GM19099 (cell line): ENCODE measurements at regions not wholly inside any gene's neighbourhood (a gene's known extent, or its start where the extent isn't known, plus 50 kb on each side); places are given as distances from the start of the nearest gene placed in this dataset.

Experiments used
- POLR2A ChIP-seq: IDR thresholded peaks from 3 replicates; pipeline ENCODE4 v1.6.1; 2011; ENCODE audit warnings: low read depth; ENCODE audit not compliant: insufficient read length; ENCODE audit errors: extremely low read depth

DNA sequence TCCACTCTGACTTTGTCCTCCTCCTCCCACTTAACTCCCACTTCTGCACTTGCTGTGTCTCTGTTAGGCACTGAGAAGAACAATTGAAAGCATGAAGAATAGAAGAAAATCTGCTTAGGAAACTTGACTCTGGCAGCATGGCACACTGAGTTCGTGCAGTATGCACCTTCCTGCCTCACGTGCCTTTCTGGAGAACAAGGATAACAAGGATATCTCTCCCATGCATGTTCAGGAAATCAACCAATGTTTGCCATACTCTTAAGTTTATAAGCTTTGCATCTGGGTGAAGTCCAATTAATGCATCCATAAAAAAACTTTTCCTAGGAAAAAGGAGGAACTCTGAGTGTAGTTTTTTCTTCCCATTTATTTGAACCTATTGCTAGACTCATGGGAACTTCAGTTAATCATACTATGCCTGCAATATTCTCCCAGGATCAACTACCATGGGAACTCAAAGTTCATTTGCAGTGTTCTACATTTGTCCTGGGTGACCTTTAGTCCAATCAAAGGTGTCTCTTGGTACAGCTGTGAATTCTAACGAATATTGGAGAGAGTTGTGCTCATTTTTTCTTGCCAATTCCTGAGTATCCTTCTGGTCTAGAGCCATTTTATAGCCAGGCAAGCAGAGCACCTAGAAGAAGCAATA is 227.0 kb downstream of the ENC1 start:
- TF ChIP-seq POLR2A = no peak

DNA sequence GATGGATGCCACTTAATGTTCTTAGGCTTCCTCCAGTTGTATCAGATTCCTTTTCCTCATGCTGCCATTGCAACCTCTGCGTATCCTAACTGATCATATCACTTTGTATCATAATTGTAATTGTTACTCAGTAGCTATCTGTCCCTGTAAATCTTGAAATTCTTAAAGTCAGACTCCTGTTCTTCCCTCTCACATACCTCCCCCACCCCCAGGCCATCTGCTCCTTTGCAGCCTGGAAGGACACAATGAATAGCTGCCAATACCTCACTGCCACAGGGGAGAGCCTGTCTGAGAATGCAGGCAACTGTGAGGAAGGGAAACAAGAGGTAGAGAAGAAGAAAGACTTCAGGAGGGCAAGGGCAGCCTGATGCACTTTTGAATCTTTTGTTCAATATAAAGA is 228.5 kb downstream of the ENC1 start:
- TF ChIP-seq POLR2A = no peak

DNA sequence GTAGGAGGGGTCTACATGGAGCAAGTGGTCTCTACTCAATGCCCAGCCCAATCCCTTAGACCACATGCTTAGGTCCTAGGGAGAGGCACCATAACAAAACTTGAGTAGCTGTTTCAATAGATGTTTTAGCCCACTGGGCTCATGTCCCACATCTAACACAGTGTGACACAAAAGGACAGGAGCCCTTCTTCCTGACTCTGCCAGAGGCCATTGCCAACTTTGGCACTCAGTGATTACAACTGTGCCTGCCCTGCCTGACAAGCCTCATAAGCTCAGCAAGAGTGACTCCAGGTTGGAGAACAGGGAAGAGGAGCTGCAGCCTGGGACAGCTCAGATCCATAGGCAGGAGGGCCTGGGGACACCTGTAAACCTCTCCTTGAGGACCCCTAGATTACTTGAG is 230.8 kb downstream of the ENC1 start:
- TF ChIP-seq POLR2A = no peak

DNA sequence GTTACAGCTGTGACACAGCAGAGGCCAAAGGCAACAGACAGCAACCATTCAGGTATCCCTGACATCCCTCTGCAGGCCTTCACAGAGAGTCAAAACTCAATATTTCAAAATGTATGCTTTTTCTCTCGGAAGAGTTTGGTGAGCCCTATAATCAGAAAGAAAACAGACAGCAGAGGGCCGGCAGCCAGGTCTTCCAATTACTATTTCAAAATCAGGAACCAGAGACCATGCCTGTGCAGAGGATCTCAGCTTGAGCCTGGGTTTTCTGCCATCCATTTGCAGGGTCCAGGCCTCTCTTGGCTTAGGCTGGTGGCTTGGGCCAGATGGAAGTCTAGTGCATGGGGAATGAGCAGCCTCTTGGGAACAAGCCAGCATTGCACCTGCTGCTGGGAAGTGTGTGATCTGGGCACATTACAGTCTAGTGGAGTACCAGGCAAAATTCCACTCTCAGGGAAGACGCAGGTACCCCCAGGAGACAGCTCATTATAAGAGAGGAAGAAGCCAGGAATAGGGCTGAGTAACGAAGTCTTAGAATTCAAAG is 231.3 kb downstream of the ENC1 start:
- TF ChIP-seq POLR2A = no peak

DNA sequence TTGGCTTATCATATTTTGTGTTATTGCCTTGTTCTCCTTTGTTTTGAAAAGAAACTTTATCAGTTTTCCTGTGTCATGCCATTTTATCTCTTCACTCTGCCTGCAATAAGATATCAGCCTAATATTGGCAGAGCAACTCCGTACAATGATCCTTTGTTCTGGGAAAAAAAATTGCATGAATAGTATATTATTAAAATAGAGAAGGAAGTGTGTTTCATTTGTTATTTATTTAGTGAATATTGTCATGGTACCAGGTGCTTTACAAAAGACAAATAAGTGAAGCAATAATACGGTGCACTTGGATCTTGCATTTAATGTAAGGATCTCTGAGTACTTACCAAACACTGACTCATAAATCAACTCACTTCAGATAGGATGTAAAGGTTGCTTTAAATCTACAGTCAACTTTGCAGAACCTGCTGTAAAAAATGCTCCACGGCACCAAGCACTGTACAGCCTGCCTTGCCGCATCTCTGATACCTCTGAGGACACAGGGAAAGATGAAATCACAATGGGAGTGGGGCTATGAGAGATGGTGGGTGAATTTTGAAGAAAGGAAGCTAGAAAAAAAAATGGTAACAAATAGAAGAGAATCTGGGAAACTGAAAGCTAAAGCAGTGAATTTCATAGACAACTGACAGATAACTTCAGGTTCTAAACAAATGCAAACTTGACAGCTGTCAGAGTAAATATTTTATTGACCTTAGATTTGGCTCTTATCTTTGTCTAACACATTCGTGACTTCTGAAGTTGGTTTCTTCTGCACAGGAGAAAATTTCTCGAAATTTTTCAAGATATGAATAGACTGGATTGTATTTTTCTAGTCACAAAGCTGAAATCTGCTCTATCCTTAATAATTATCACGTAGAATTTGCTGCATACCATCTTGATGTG is 232.1 kb downstream of the ENC1 start:
- no peak for TF ChIP-seq POLR2A

DNA sequence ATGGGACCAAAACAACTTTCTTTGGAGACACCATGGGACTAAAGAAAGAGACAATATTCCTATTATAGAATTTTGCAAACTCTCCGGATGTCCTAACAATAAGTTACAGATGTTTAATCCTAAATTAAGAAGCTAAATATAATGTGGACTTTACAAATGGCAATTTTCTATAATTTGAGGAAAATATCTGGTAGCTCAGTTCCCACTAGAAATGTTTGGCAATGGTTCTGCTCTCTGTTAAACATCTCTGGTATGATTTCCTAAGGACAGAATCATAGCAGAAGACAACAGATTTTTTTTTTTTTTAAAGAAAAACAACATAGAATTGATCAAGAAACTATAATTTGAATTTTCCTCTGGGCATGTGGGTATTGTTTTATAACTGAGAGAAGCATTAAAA is 232.8 kb downstream of the ENC1 start:
- no peak for TF ChIP-seq POLR2A

DNA sequence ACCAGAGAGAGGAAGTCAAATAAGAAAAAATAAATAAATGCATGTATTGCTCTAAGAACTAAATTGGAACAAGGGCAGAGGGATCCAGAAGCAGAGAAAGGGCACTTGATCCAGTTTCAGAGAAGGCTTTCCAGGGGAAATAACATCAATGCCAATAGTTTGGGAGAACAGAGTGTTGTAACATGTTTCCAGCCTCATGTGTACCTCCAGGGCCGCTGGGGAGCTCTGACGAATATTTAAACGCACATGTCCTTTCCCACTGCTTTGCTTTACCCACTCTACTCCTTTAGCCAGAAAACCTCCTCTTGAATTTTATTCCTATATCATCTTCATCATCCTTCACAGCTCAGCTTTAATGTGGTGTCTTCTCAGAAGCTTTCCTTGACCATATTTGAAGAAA is 233.7 kb downstream of the ENC1 start:
- TF ChIP-seq POLR2A = no peak

DNA sequence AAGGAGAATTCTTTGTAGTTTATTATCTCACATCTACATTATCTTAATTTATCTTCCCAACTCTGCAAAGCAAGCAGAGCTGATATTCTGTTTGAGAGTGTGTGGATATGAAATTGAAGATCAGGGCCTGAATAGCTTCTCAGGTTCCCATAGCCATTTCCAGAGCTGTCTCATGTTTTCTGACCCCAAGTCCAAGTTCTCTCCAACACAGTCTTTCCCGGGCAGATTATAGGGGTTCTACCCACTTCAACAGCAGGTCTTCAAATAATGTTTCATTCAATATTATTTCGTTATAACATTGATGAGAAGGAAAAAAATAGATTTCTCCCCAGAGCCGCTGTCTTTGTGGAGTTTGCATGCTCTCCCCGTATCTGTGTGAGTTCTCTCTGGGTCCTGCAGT is 234.9 kb downstream of the ENC1 start:
- no peak for TF ChIP-seq POLR2A

DNA sequence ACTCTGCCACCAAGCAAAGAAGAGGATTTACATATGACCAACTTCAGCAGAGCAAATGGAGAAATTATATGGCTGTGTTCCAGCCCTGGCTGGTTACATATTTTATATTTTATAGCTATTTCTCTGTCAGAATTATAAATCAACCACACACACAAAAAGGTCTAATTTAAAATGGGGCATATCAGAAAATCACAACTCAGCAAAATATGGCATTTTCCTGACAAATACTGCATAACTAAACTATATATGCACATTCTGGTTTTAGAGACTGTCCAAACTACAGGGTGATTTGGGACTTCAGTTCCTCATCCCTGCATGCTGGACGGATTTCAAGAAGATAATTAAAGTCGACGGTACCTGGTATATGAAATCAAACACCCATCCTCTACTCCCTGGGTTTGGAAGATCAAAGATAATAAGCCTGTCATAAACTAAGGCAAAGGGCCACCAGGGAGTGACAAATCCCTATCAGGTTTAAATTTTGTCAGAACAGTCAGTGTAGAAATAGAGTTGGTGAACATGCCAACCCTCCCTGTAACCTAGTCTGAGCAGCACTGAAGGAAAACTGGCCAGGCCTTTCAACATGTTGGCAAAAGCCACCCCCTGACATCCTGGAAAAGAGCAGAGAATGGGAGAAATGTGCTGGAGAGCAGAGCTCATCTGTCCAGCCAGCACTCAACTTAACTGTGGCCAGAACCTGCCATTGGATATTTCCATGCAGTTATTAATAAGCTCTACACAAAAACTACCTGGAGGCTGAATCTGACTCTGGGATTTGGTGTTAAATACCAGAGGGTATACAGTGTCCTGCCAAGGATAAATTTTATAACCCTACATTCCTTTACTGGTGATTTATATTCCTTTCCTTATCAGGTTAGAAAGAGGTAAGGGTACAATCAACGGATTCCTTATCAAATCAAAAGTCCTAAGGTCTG is 235.7 kb downstream of the ENC1 start:
- TF ChIP-seq POLR2A = no peak

DNA sequence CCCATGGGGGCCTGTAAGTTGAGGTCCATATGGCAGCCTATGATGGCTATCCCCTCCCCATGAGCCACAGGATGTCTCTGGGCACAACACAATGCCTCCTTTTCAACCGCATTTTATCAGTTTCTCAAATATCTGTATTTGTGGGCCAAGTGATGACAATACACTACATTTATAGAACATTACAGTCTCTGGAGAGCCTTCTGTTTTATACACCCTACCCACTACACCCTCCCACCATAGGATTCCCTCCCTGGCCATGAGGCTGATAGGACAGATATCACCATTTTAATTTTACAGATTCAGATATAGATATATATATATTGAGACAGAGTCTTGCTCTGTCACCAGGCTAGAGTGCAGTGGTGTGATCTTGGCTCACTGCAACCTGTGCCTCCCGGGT is 236.8 kb downstream of the ENC1 start:
- TF ChIP-seq POLR2A = no peak

DNA sequence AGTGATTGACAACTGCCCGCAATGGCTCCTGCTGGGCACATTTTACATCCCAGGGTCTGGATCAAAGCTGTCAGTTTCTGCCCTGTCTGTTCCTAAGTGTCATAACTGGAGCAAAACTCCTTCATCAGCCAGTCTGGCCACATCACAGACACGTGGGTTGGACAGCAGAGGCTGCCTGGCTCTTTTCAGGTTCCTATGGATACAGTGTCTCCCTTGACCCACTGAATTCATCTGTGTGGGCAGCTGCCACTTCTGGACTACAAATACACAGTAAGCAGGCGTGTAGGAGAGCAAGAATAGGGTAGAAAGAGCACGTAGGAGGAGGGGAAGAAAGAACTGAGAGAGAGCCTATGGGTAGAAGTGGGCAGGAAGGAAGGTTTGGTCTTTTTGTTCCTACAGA is 238.0 kb downstream of the ENC1 start:
- no peak for TF ChIP-seq POLR2A

DNA sequence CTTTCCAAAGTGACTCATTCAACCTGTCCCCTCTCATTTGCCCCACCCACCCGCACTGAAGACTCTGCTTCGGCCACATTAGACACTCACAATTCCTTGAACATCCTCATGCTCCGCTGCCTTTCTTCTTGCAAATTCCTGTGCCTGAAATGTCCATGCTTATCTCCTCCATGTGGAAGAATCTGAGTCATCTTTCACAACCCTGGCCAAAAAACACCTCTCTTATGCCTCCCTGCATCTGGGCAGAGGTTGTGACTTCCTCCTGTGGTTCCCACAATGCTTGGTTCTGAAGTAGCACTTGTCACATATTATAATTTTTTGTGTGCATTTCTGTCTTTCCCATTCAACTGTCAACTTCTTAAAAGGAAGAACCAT is 238.6 kb downstream of the ENC1 start:
- TF ChIP-seq POLR2A = no peak

DNA sequence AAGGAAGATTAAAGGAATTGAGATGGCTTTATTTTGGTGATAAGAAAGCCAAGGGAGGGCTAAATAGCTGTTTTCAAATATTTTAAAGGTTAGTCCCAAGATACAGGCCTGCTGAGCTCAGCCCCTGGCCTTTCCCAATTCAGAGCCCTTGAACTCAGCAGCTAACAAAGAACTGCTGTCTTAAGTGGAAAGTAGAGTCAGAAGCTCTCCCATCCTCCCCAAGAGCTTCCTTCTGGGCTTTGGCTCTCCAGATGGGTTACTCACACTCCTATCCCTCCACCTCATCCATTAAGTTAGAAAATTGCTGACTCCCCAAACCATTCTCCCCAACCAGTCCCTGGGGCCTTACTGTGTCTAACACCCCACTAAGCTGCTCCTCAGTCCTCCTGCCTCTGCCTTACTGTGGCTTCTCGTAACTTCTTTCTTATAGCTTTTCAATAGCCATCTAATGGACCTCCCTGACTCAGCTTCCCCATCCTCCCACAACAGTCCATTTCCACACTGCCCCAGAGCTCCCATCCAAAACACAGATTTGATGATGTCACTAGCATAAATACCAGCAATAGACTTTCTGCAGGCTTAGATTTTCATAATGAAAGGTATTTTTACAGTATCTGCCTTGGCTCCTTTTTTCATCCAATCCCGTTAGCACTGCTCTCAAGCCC is 239.1 kb downstream of the ENC1 start:
- TF ChIP-seq POLR2A = no peak

DNA sequence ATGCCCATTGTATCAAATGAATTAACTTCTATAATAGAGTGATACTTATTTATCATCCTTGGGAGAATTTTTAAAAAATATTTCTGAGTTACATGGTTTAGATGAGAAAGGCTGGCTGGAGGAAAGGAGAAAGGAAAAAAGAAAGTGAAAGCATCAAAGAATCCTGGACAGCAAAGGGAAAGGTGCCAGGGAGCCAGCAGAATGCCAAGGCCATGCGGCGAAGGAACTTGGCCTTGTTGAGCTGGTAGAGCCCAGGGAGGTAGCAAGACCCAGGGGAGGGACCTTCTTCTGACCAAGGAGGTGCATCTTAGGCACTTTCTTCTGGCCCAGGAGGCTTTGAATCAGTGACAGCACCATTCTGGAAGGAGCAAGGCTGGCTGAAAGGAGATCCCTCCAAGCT is 240.5 kb downstream of the ENC1 start:
- TF ChIP-seq POLR2A = no peak
